ENCODE measurements at regions not wholly inside any gene's neighbourhood (a gene's known extent, or its start where the extent isn't known, plus 50 kb on each side); places are given as distances from the start of the nearest gene placed in this dataset.

DNA sequence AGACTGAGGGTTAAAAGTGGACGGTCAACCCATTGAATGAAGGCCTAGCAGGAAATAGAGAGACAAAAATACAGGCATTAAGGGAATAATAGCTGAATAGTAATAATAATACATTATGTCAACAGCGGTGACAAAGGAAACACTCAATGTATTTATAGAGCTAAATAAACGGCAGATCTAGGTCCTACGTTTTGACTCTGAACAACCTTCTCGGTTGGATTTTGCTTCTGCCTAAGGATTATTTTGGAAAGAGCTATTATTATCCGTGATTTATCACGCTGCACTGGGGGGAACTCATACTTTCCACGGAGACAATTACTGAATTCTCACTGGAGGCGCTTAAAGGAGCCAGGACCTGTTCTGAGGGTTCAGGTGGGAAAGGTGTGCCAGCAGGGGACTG is 118.2 kb upstream of the KIRREL3 start:
- Histone ChIP-seq H3K27me3 (no peaks in the 10 kb centered on the region), H3K9me3 (no peaks in the 10 kb centered on the region), H3K27ac (no peak overlapping the region), H3K4me1 (no peaks in the 10 kb centered on the region), H3K36me3 (no peaks in the 10 kb centered on the region), H3K4me3 (no peak overlapping the region)
- intact Hi-C loops (cut with DNase I): no loop called here
- ATAC-seq (no peak), DNase-seq (no peak)
- TF ChIP-seq, protein P1, sequence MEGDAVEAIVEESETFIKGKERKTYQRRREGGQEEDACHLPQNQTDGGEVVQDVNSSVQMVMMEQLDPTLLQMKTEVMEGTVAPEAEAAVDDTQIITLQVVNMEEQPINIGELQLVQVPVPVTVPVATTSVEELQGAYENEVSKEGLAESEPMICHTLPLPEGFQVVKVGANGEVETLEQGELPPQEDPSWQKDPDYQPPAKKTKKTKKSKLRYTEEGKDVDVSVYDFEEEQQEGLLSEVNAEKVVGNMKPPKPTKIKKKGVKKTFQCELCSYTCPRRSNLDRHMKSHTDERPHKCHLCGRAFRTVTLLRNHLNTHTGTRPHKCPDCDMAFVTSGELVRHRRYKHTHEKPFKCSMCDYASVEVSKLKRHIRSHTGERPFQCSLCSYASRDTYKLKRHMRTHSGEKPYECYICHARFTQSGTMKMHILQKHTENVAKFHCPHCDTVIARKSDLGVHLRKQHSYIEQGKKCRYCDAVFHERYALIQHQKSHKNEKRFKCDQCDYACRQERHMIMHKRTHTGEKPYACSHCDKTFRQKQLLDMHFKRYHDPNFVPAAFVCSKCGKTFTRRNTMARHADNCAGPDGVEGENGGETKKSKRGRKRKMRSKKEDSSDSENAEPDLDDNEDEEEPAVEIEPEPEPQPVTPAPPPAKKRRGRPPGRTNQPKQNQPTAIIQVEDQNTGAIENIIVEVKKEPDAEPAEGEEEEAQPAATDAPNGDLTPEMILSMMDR (IDR thresholded peaks at IDR 0.05): no peak

DNA sequence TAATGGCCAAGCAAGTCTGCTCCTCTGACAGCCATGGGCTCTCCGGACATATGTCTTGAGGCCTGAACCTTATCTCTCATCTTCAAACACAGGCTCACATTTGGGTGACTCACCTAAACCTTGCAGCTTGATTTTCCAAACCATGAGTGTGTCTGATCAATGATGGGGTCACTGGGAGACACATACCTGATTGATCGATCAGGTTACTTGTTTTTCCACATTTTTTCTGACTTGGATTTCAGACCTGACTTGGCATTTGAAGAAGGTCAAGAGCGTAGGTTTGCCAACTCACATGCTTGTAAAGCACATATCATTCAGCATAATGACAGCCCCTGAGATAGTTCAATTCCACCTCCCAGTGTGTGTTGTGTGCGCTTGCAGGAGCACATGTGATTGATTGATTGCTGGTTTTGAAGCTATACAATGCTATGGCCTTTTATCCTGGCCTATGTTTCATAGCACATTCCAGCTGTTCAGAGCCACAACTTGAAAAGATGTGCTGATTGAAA is 116.7 kb upstream of the KIRREL3 start:
- H3K27ac ChIP-seq: no peak overlapping the region

DNA sequence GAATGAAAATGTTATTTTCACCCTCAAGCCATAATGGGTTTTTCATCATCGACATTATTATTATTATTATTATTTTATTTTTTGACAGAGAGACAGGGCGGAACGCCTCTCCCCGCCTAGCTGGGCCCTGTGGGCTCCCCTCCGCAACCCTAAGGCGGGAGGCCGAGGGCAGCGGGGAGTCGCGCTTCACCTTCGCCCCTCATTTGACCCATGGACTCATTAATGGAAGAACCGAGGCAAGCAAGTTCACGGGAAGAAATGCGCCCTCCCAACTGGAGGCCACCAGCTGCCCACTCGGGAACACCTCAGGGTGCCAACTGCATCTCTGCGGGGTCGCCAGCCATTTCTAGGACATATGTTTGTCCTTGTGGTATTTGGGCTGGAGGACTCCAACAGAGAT is 115.3 kb upstream of the KIRREL3 start:
- no peaks in the 10 kb centered on the region for H3K4me1 ChIP-seq
- H3K36me3 ChIP-seq: no peaks in the 10 kb centered on the region
- ATAC-seq (no peak), DNase-seq (no peak)
- H3K27ac ChIP-seq: no peak overlapping the region
- no peak overlapping the region for H3K4me3 ChIP-seq
- H3K27me3 ChIP-seq: no peaks in the 10 kb centered on the region
- intact Hi-C loops (cut with DNase I): no loop called here
- no peaks in the 10 kb centered on the region for H3K9me3 ChIP-seq
- TF ChIP-seq, protein P1 (IDR thresholded peaks at IDR 0.05): no peak

More for the DNA sequence above, 116.7 kb upstream of the KIRREL3 start:
- H3K27me3 ChIP-seq: no peaks in the 10 kb centered on the region
- H3K4me3 ChIP-seq: no peak overlapping the region
- ATAC-seq (no peak), DNase-seq (no peak)
- no peaks in the 10 kb centered on the region for H3K9me3 ChIP-seq
- TF ChIP-seq, protein P1 (IDR thresholded peaks at IDR 0.05): no peak
- H3K36me3 ChIP-seq: no peaks in the 10 kb centered on the region
- no peaks in the 10 kb centered on the region for H3K4me1 ChIP-seq
- intact Hi-C loops (cut with DNase I): no loop called here

DNA sequence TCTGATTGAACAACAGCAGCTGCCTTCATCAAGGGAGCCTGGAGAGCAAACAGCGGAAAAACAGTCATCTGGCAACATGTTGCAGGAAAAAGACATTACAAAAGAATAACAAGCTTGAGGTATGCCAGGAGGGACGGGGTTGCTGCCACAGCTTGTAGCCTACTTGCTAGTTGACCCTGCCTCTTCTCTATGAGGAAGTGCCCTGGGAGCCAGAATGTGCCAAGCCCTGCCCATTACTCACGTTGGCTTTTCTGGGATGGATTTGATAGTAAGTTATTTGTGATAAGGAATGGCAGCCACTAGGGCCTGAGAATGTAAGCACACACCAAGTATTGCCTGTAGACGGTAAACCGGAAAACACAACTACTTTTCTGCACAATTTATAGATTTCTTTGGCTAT is 113.5 kb upstream of the KIRREL3 start:
- intact Hi-C loops (cut with DNase I): no loop called here
- TF ChIP-seq, protein P1 (IDR thresholded peaks at IDR 0.05): no peak
- no peak for DNase-seq
- ATAC-seq: no peak
- H3K9me3 ChIP-seq: no peaks in the 10 kb centered on the region
- no peaks in the 10 kb centered on the region for H3K27me3 ChIP-seq
- H3K27ac ChIP-seq: no peak overlapping the region
- H3K36me3 ChIP-seq: no peaks in the 10 kb centered on the region
- no peak overlapping the region for H3K4me3 ChIP-seq
- H3K4me1 ChIP-seq: no peaks in the 10 kb centered on the region

DNA sequence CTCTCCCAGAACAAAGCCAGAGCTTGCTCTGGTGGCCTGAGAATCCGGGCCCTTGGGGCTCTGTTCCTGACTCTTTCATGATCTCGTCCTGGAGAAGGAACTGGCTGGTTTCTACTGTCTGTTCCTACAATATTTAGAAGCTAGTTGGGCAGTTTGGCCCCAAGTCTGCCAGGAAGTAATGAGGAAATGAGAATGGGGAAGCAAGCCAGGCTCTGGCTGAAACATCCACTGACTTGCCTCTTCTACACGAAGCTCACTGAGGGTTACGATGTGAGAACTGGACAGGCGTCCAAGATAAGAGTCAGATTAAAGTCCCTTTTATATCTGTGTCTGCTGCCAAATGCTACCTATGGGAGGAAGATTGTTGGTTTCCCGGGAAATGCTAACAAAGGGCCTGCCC is 110.0 kb upstream of the KIRREL3 start:
- Histone ChIP-seq H3K4me1 (no peaks in the 10 kb centered on the region), H3K9me3 (no peaks in the 10 kb centered on the region), H3K27me3 (no peaks in the 10 kb centered on the region), H3K27ac (no peak overlapping the region), H3K4me3 (no peak overlapping the region), H3K36me3 (no peaks in the 10 kb centered on the region)
- TF ChIP-seq, protein P1 (IDR thresholded peaks at IDR 0.05): no peak
- DNase-seq: no peak
- ATAC-seq: no peak
- intact Hi-C loops (cut with DNase I): no loop called here
